BJ (cell line): ENCODE measurements at regions not wholly inside any gene's neighbourhood (a gene's known extent, or its start where the extent isn't known, plus 50 kb on each side); places are given as distances from the start of the nearest gene placed in this dataset.
A peak's percentile ranks its signal among the peaks of the same experiment; 100 is the strongest.

Source experiments
- CTCF ChIA-PET: fragments of 350-600 bp; formaldehyde crosslinking; extraction: SDS; loops from one replicate; lab custom pipeline; 2021; ENCODE audit warnings: antibody characterized with exemption, inconsistent platforms; lab: Yijun Ruan, JAX
- POLR2A ChIA-PET: fragments of 300-600 bp; sonication (Branson Sonifier 250); formaldehyde crosslinking; extraction: SDS; loops from one replicate; lab custom pipeline; 2021; ENCODE audit warnings: antibody characterized with exemption; lab: Charles Lee
- DNase-seq: peaks from one replicate; pipeline ENCODE4 v3.0.0-alpha.2; 2011; ENCODE audit warnings: low read depth
- H3K27me3 ChIP-seq: 2 replicates; pipeline ENCODE4 v1.6.0; 2011; ENCODE audit warnings: low read length; ENCODE audit not compliant: control insufficient read depth, insufficient read depth
- H3K36me3 ChIP-seq: 2 replicates; pipeline ENCODE4 v1.5.1; 2011; ENCODE audit warnings: low read length; ENCODE audit not compliant: control insufficient read depth, insufficient read depth
- H3K4me3 ChIP-seq: 2 replicates; pipeline ENCODE4 v1.5.1; 2011; ENCODE audit warnings: low read depth, mild to moderate bottlenecking, control low read depth, low read length
- TF ChIP-seq, protein P1 (sequence below): IDR thresholded peaks from 2 replicates; pipeline ENCODE4 v1.5.1; 2011; ENCODE audit warnings: low read depth, mild to moderate bottlenecking, control low read depth, inconsistent platforms, low read length, moderate library complexity; ENCODE audit not compliant: insufficient read depth

- no peaks in the 10 kb centered on the region for H3K27me3 ChIP-seq
- H3K4me3 ChIP-seq = no peak overlapping the region
- TF ChIP-seq, protein P1, sequence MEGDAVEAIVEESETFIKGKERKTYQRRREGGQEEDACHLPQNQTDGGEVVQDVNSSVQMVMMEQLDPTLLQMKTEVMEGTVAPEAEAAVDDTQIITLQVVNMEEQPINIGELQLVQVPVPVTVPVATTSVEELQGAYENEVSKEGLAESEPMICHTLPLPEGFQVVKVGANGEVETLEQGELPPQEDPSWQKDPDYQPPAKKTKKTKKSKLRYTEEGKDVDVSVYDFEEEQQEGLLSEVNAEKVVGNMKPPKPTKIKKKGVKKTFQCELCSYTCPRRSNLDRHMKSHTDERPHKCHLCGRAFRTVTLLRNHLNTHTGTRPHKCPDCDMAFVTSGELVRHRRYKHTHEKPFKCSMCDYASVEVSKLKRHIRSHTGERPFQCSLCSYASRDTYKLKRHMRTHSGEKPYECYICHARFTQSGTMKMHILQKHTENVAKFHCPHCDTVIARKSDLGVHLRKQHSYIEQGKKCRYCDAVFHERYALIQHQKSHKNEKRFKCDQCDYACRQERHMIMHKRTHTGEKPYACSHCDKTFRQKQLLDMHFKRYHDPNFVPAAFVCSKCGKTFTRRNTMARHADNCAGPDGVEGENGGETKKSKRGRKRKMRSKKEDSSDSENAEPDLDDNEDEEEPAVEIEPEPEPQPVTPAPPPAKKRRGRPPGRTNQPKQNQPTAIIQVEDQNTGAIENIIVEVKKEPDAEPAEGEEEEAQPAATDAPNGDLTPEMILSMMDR = no peak
- CTCF ChIA-PET = interaction anchor here (1.0 to 7.3 kb wide), 5 partner anchors 10 to 135 kb away, joined by 4 to 57 read pairs (median 5); no protein-coding TSS in a partner anchor
- POLR2A ChIA-PET = interaction anchor here (0.6 kb wide), 1 partner anchor 35 kb away, joined by 3 read pairs; no protein-coding TSS in a partner anchor
- no peak for DNase-seq
- H3K36me3 ChIP-seq = no peaks in the 10 kb centered on the region
Measured at GRCh38 chr6:16950825-16951495, 150.9 kb upstream of the STMND1 start.

- Histone ChIP-seq H3K27me3 (no peaks in the 10 kb centered on the region), H3K4me3 (no peak overlapping the region), H3K36me3 (no peaks in the 10 kb centered on the region)
- TF ChIP-seq, protein P1 = no peak
- ChIA-PET POLR2A (interaction anchor here (0.6 kb wide), 1 partner anchor 35 kb away, joined by 3 read pairs; no protein-coding TSS in a partner anchor), CTCF (interaction anchor here (1.0 to 7.3 kb wide), 6 partner anchors 11 to 136 kb away, joined by 4 to 57 read pairs (median 4); no protein-coding TSS in a partner anchor)
- DNase-seq = no peak
Measured at GRCh38 chr6:16950302-16950701, 151.5 kb upstream of the STMND1 start.

- Histone ChIP-seq H3K4me3 (no peak overlapping the region), H3K27me3 (no peaks in the 10 kb centered on the region), H3K36me3 (no peaks in the 10 kb centered on the region)
- ChIA-PET CTCF (interaction anchor here (1.0 to 7.3 kb wide), 5 partner anchors 12 to 137 kb away, joined by 4 to 57 read pairs (median 5); no protein-coding TSS in a partner anchor), POLR2A (no interaction called here)
- TF ChIP-seq, protein P1 = no peak
- DNase-seq = peak; percentile 80
Measured at GRCh38 chr6:16949716-16950115, 152.1 kb upstream of the STMND1 start.

GRCh38 chr6:16948396-16948795 lies 153.5 kb upstream of the STMND1 start:
- no peak for DNase-seq
- H3K4me3 ChIP-seq = no peak overlapping the region
- H3K36me3 ChIP-seq = no peaks in the 10 kb centered on the region
- TF ChIP-seq, protein P1 = no peak
- POLR2A ChIA-PET = interaction anchor here (0.6 kb wide), 1 partner anchor 99 kb away, joined by 3 read pairs; no protein-coding TSS in a partner anchor
- H3K27me3 ChIP-seq = no peaks in the 10 kb centered on the region
- CTCF ChIA-PET = interaction anchor here (1.1 to 7.3 kb wide), 4 partner anchors 18 to 143 kb away, joined by 3 to 57 read pairs (median 3); no protein-coding TSS in a partner anchor

DNA sequence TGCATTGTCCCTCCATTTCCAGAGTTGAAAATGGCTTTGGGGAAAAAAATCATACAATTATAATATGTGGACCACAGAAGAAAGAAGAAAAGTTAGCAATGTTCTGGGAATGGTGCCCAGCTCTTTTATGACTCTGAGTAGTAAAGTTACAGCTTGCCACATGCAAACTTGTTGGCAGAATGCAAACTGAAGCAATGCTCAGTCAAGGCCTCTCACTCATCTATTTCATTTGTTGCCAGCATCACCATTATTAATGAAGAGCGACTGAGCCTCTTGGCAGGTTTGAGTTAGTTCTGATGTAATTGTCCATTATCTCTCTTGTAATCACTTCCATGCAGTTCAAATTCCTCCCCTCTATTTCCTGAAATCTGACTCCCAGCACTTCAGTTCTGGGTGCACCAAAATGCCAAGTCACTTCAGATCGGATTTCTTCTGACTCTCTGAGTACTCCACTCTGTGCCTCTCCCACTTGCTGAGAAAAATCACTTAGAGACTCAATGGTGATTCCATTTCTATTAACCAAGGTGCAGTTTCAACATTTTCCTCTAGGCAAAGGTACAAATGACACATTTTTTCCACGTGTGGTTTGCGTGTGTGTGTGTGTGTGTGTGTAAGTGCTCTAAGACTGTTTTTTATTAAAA lies 154.4 kb upstream of the STMND1 start:
- TF ChIP-seq, protein P1 = no peak
- ChIA-PET CTCF (interaction anchor here (0.6 to 7.3 kb wide), 10 partner anchors 15 to 394 kb away, joined by 3 to 57 read pairs (median 3); no protein-coding TSS in a partner anchor), POLR2A (interaction anchor here (0.6 kb wide), 1 partner anchor 100 kb away, joined by 3 read pairs; no protein-coding TSS in a partner anchor)
- H3K36me3 ChIP-seq = no peaks in the 10 kb centered on the region
- H3K27me3 ChIP-seq = no peaks in the 10 kb centered on the region
- H3K4me3 ChIP-seq = no peak overlapping the region
- peak; percentile 100 for DNase-seq
